K562 (cell line): ENCODE measurements at regions not wholly inside any gene's neighbourhood (a gene's known extent, or its start where the extent isn't known, plus 50 kb on each side); places are given as distances from the start of the nearest gene placed in this dataset.

Source experiments
- ATAC-seq: fragments of 200-7000 bp; cut with Tn5 transposase; 3 replicates; pipeline ENCODE4 v1.9.1; 2020; ENCODE audit warnings: moderate library complexity
- BruUV-seq: library from RNA; stranded (reverse); fragments of 400-500 nt; replicated peaks from 2 replicates; lab custom pipeline; 2021; lab: Mats Ljungman, UMichigan
- CTCF ChIA-PET: fragments of 300-600 bp; formaldehyde crosslinking; extraction: SDS; loops from one replicate; lab custom pipeline; 2021; ENCODE audit warnings: low intra/inter-chr PET ratio; lab: Yijun Ruan, JAX
- POLR2A ChIA-PET: fragments of 300-600, 350-650 bp; sonication (Branson Sonifier 250); formaldehyde crosslinking; extraction: SDS; loops from one replicate; lab custom pipeline; 2021; ENCODE audit warnings: antibody characterized with exemption, inconsistent platforms; lab: Yijun Ruan, JAX
- DNase-seq, 4 experiments: peaks; one replicate each; pipeline versions ENCODE4 v3.0.0 to v3.0.0-alpha.2; 2011 to 2018; ENCODE audit warnings: low spot score in 3 of 4, mixed read lengths in 3 of 4; ENCODE audit errors: extremely low read depth in 1 of 4
- FAIRE-seq: peaks from 2 replicates; lab custom pipeline; 2011; peaks lifted over from hg19 to GRCh38; lab: Jason Lieb, UNC
- H2AFZ ChIP-seq: 2 replicates; pipeline ENCODE4 v1.6.0; 2011; ENCODE audit warnings: low read depth, low read length, control low read depth, inconsistent platforms
- H3K27ac ChIP-seq: fragments of 200-600 bp; 3 replicates; pipeline ENCODE4 v1.8.0; 2011; ENCODE audit warnings: low read depth, mild to moderate bottlenecking, control low read depth, inconsistent platforms, low read length, moderate library complexity, mixed read lengths; ENCODE audit errors: extremely low read depth
- H3K27me3 ChIP-seq, 2 experiments: fragments of 300-600 bp in 1 of 2; 2 replicates in 1 of 2; 3 replicates in 1 of 2; pipeline versions ENCODE4 v1.6.0 to v1.8.0; 2011; ENCODE audit warnings: inconsistent platforms in 2 of 2, low read length in 2 of 2, mild to moderate bottlenecking in 1 of 2, mixed read lengths in 1 of 2, moderate library complexity in 1 of 2; ENCODE audit not compliant: control insufficient read depth in 2 of 2, insufficient read depth in 2 of 2
- H3K36me3 ChIP-seq: fragments of 300-600 bp; 3 replicates; pipeline ENCODE4 v1.8.0; 2011; ENCODE audit warnings: mild to moderate bottlenecking, low read length, inconsistent platforms; ENCODE audit not compliant: control insufficient read depth, insufficient read depth
- H3K4me1 ChIP-seq, 2 experiments: fragments of 200-600 bp in 1 of 2; replicated peaks in 1 of 2; 2 replicates in 1 of 2; 3 replicates in 1 of 2; pipeline versions ENCODE4 v1.5.1 to v1.8.0; 2011; ENCODE audit warnings: inconsistent platforms in 2 of 2, low read length in 2 of 2, mild to moderate bottlenecking in 1 of 2, mixed read lengths in 1 of 2, moderate library complexity in 1 of 2; ENCODE audit not compliant: control insufficient read depth in 2 of 2, insufficient read depth in 2 of 2
- H3K4me2 ChIP-seq: 2 replicates; pipeline ENCODE4 v1.6.1; 2011; ENCODE audit warnings: low read length, control low read depth, inconsistent platforms, mixed read lengths; ENCODE audit not compliant: insufficient read depth
- H3K4me3 ChIP-seq: fragments of 200-600 bp; sonication (generic), shearing (Covaris generic); 2 replicates; pipeline ENCODE4 v1.5.1; 2016; ENCODE audit warnings: control low read depth, inconsistent platforms
- H3K79me2 ChIP-seq: fragments of 200-600 bp; 3 replicates; pipeline ENCODE4 v1.8.0; 2011; ENCODE audit warnings: low read length, inconsistent platforms; ENCODE audit not compliant: control insufficient read depth, insufficient read depth
- H3K9ac ChIP-seq, 2 experiments: 2 replicates each; pipeline versions ENCODE4 v1.6.0 to v1.6.1; 2011; ENCODE audit warnings: low read depth in 2 of 2, low read length in 2 of 2, control low read depth in 1 of 2, inconsistent platforms in 1 of 2, mild to moderate bottlenecking in 1 of 2, mixed read lengths in 1 of 2; ENCODE audit not compliant: insufficient read depth in 1 of 2
- H3K9me1 ChIP-seq: one replicate; pipeline ENCODE4 v1.6.0; 2011; ENCODE audit warnings: inconsistent platforms, mild to moderate bottlenecking, low read length, moderate library complexity; ENCODE audit not compliant: control insufficient read depth, insufficient read depth
- H3K9me3 ChIP-seq: replicated peaks from 2 replicates; pipeline ENCODE4 v1.5.1; 2011; ENCODE audit warnings: low read depth, low read length, inconsistent platforms; ENCODE audit not compliant: control insufficient read depth, insufficient read depth
- H4K20me1 ChIP-seq: replicated peaks from 2 replicates; pipeline ENCODE4 v1.6.1; 2011; ENCODE audit warnings: low read length, inconsistent platforms, mixed read lengths; ENCODE audit not compliant: control insufficient read depth, insufficient read depth
- CBX2 ChIP-seq: fragments of 200-600 bp; sonication (generic); IDR thresholded peaks from one replicate; pipeline ENCODE4 v1.6.1; 2012; ENCODE audit warnings: mild to moderate bottlenecking, low read length, inconsistent platforms; ENCODE audit not compliant: insufficient read depth, poor library complexity, severe bottlenecking
- COPS2 ChIP-seq: fragments of 450-650 bp; conservative IDR thresholded peaks from 2 replicates; pipeline ENCODE4 v1.6.1; 2016; ENCODE audit warnings: mild to moderate bottlenecking, moderate library complexity
- CREB1 ChIP-seq, 2 experiments: sonication (generic) in 1 of 2; formaldehyde crosslinking in 1 of 2; IDR thresholded peaks; 2 replicates each; pipeline versions ENCODE4 v1.6.1 to v1.8.0; 2012 to 2022; ENCODE audit warnings: inconsistent platforms in 1 of 2, mild to moderate bottlenecking in 1 of 2, missing genetic modification reagents in 1 of 2, moderate library complexity in 1 of 2
- ELF4 ChIP-seq: fragments of 450-650 bp; formaldehyde crosslinking; IDR thresholded peaks from 2 replicates; pipeline ENCODE4 v1.4.0; 2022; ENCODE audit warnings: missing genetic modification characterization
- FOXK1 ChIP-seq: sonication (generic); formaldehyde crosslinking; IDR thresholded peaks from 2 replicates; pipeline ENCODE4 v1.8.0; 2022; ENCODE audit warnings: missing genetic modification reagents, mild to moderate bottlenecking, borderline replicate concordance
- HES1 ChIP-seq: fragments of 450-650 bp; IDR thresholded peaks from 2 replicates; pipeline ENCODE4 v1.6.1; 2016; ENCODE audit warnings: low read depth, mild to moderate bottlenecking, moderate library complexity
- IRF9 ChIP-seq: fragments of 450-650 bp; IDR thresholded peaks from 2 replicates; pipeline ENCODE4 v1.6.1; 2016; ENCODE audit warnings: missing biosample characterization, missing genetic modification characterization
- PREB ChIP-seq: sonication (generic); formaldehyde crosslinking; IDR thresholded peaks from 2 replicates; pipeline ENCODE4 v1.8.1; 2023; ENCODE audit warnings: mild to moderate bottlenecking, missing genetic modification reagents
- RFX1 ChIP-seq: fragments of 450-650 bp; IDR thresholded peaks from 2 replicates; pipeline ENCODE4 v1.6.1; 2016; ENCODE audit warnings: mild to moderate bottlenecking, moderate library complexity
- SMAD4 ChIP-seq: fragments of 250-450 bp; sonication (Bioruptor Pico); conservative IDR thresholded peaks from 2 replicates; pipeline ENCODE4 v1.8.0; 2021; ENCODE audit warnings: inconsistent platforms, mild to moderate bottlenecking, moderate library complexity
- SMARCE1 ChIP-seq: fragments of 450-650 bp; IDR thresholded peaks from 2 replicates; pipeline ENCODE4 v1.7.1; 2016; ENCODE audit warnings: mild to moderate bottlenecking
- SOX6 ChIP-seq: fragments of 450-650 bp; IDR thresholded peaks from 2 replicates; pipeline ENCODE4 v1.6.1; 2014; ENCODE audit warnings: mild to moderate bottlenecking
- TFAP4 ChIP-seq: sonication (generic); formaldehyde crosslinking; IDR thresholded peaks from 2 replicates; pipeline ENCODE4 v1.8.0; 2022; ENCODE audit warnings: missing genetic modification reagents, mild to moderate bottlenecking, moderate library complexity, borderline replicate concordance
- THRAP3 ChIP-seq: fragments of 450-650 bp; IDR thresholded peaks from 2 replicates; pipeline ENCODE4 v1.6.1; 2016; ENCODE audit warnings: mild to moderate bottlenecking, inconsistent platforms, borderline replicate concordance
- YBX1 ChIP-seq: fragments of 450-650 bp; IDR thresholded peaks from 2 replicates; pipeline ENCODE4 v1.7.1; 2016; ENCODE audit warnings: mild to moderate bottlenecking
- ZC3H4 ChIP-seq: sonication (generic); formaldehyde crosslinking; IDR thresholded peaks from 2 replicates; pipeline ENCODE4 v1.9.0; 2021; ENCODE audit warnings: missing genetic modification reagents, borderline replicate concordance
- ZNF133 ChIP-seq: fragments of 250-450 bp; sonication (Bioruptor Pico); IDR thresholded peaks from 2 replicates; pipeline ENCODE4 v1.4.0; 2020; ENCODE audit warnings: mild to moderate bottlenecking
- ZNF583 ChIP-seq: fragments of 250-450 bp; sonication (Bioruptor Pico); IDR thresholded peaks from 2 replicates; pipeline ENCODE4 v1.4.0; 2020
- ZNF830 ChIP-seq: fragments of 250-450 bp; sonication (Bioruptor Pico); IDR thresholded peaks from 2 replicates; pipeline ENCODE4 v1.5.0; 2021; ENCODE audit warnings: mild to moderate bottlenecking
- WGBS: fragments of 100-300 bp; shearing (Covaris generic); methylation state at CpG from one replicate; pipeline ENCODE4 v1.1.6; 2016; ENCODE audit warnings: low coverage, mixed read lengths; ENCODE audit not compliant: insufficient coverage; ENCODE audit errors: missing lambda C conversion rate; 5-methylcytosine and 5-hydroxymethylcytosine counted together
- in situ Hi-C: fragments of 300-500 bp; cut with MboI; formaldehyde crosslinking; loops from 4 replicates; pipeline ENCODE4 v1.15.0; 2018; ENCODE audit warnings: inconsistent platforms, mixed read lengths
- intact Hi-C: fragments of 100-400 bp; cut with micrococcal nuclease; formaldehyde crosslinking; loops from 2 replicates; pipeline ENCODE4 v1.14.2; 2022
- TF ChIP-seq, protein P1 (sequence below): fragments of 200-800 bp; sonication (Bioruptor generic); IDR thresholded peaks from 2 replicates; pipeline ENCODE4 v1.6.1; 2017; ENCODE audit warnings: missing genetic modification characterization, missing compliant biosample characterization

DNA sequence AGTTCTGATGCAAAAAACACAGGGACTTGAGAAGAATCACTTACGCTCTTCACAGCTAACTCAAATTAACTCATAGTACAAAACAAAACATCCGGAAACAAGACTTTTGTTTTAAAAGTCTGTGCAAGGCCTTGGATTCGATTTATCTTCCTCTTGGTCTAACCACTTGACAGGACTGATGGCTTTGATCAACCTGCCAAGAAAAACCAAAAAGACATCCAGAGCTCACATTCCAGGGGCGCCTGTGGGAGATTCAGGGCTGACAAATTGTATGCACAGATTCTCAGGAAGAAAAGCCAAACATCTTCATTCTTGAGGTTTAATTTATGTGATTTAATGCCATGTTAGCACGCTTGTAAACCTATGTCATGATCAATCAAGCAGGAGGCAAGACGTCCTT is 129.1 kb upstream of the TMCC3 start:
- no peaks in the 10 kb centered on the region for H3K36me3 ChIP-seq
- no peak overlapping the region for H3K27ac ChIP-seq
- POLR2A ChIA-PET: no interaction called here
- H3K9me3 ChIP-seq: no peaks in the 10 kb centered on the region
- H3K9me1 ChIP-seq: no peaks in the 10 kb centered on the region
- H3K4me1 ChIP-seq: no peaks in the 10 kb centered on the region
- in situ Hi-C loops (no loop called here), intact Hi-C loops (no loop called here)
- H4K20me1 ChIP-seq: peaks cover 3% of the 10 kb centered on the region; the same call in 1 of the 2 replicates
- H3K4me2 ChIP-seq: no peak overlapping the region
- FAIRE-seq (no peak), DNase-seq (no peak), ATAC-seq (no peak)
- H2AFZ ChIP-seq: no peak overlapping the region
- CTCF ChIA-PET: no interaction called here
- H3K9ac ChIP-seq: no peak overlapping the region
- no TSS peak for BruUV-seq
- no peaks in the 10 kb centered on the region for H3K79me2 ChIP-seq
- TF ChIP-seq COPS2 (no peak), ZNF583 (no peak), SMARCE1 (no peak), ZNF830 (no peak), ZNF133 (CRISPR knock-in tag) (no peak), PREB (CRISPR knock-in tag) (no peak), CREB1 (IDR thresholded peaks at IDR 0.05) (no peak), CREB1 (CRISPR knock-in tag; IDR thresholded peaks at IDR 0.05) (no peak), SOX6 (no peak), TFAP4 (no peak), ZC3H4 (CRISPR knock-in tag) (no peak), HES1 (no peak), CBX2 (no peak), YBX1 (no peak), THRAP3 (no peak), ELF4 (CRISPR knock-in tag) (no peak), RFX1 (no peak), FOXK1 (CRISPR knock-in tag) (no peak), SMAD4 (no peak), IRF9 (tag) (no peak)
- TF ChIP-seq, protein P1, sequence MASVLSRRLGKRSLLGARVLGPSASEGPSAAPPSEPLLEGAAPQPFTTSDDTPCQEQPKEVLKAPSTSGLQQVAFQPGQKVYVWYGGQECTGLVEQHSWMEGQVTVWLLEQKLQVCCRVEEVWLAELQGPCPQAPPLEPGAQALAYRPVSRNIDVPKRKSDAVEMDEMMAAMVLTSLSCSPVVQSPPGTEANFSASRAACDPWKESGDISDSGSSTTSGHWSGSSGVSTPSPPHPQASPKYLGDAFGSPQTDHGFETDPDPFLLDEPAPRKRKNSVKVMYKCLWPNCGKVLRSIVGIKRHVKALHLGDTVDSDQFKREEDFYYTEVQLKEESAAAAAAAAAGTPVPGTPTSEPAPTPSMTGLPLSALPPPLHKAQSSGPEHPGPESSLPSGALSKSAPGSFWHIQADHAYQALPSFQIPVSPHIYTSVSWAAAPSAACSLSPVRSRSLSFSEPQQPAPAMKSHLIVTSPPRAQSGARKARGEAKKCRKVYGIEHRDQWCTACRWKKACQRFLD (CRISPR knock-in tag): no peak
- no peak overlapping the region for H3K4me3 ChIP-seq
- WGBS: 1% methylated on average over 6 of the region's 6 CpGs
- peaks cover 0 to 18% of the 10 kb centered on the region in 2 experiments; a peak in 2 of 5 replicates for H3K27me3 ChIP-seq
